ENCODE measurements at regions not wholly inside any gene's neighbourhood (a gene's known extent, or its start where the extent isn't known, plus 50 kb on each side); places are given as distances from the start of the nearest gene placed in this dataset.

GRCh38 chr15:29959384-29960137, 123.2 kb upstream of the GOLGA8J start:
- no peak overlapping the region for H3K27ac ChIP-seq
- DNase-seq (ENCODE audit: low read depth, low spot score): no peak

- DNase-seq (ENCODE audit: low read depth, low spot score): no peak
Observed at GRCh38 chr15:29952225-29952624, 130.0 kb upstream of the TJP1 start.

GRCh38 chr15:29945943-29946596, 123.8 kb upstream of the TJP1 start:
- peak overlapping the region; percentile 86 for H3K27ac ChIP-seq
- peak; percentile 96 for DNase-seq (ENCODE audit: low read depth, low spot score)

More at GRCh38 chr15:29952225-29952624, 130.0 kb upstream of the TJP1 start:
- no peak overlapping the region for H3K27ac ChIP-seq

GRCh38 chr15:29944925-29945324, 122.7 kb upstream of the TJP1 start:
- H3K27ac ChIP-seq: peak overlapping the region; percentile 86
- no peak for DNase-seq (ENCODE audit: low read depth, low spot score)

GRCh38 chr15:29942548-29942947, 120.3 kb upstream of the TJP1 start:
- H3K27ac ChIP-seq: no peak overlapping the region
- no peak for DNase-seq (ENCODE audit: low read depth, low spot score)

GRCh38 chr15:29942143-29942542, 119.9 kb upstream of the TJP1 start:
- H3K27ac ChIP-seq: no peak overlapping the region
- no peak for DNase-seq (ENCODE audit: low read depth, low spot score)

- H3K27ac ChIP-seq: peak overlapping the region; percentile 83
- DNase-seq (ENCODE audit: low read depth, low spot score): no peak
Observed at GRCh38 chr15:29939404-29939803, 117.1 kb upstream of the TJP1 start.

GRCh38 chr15:29938361-29939335, 116.4 kb upstream of the TJP1 start:
- DNase-seq (ENCODE audit: low read depth, low spot score): no peak
- peak overlapping the region; percentile 83 for H3K27ac ChIP-seq

GRCh38 chr15:29937956-29938355, 115.7 kb upstream of the TJP1 start:
- DNase-seq (ENCODE audit: low read depth, low spot score): no peak
- H3K27ac ChIP-seq: peak overlapping the region; percentile 83

GRCh38 chr15:29936353-29937049, 114.2 kb upstream of the TJP1 start:
- no peak for DNase-seq (ENCODE audit: low read depth, low spot score)
- H3K27ac ChIP-seq: peak overlapping the region; percentile 83

GRCh38 chr15:29935296-29936004, 113.2 kb upstream of the TJP1 start:
- no peak for DNase-seq (ENCODE audit: low read depth, low spot score)
- H3K27ac ChIP-seq: peak overlapping the region; percentile 83

GRCh38 chr15:29934251-29934650, 112.0 kb upstream of the TJP1 start:
- H3K27ac ChIP-seq: peak overlapping the region; percentile 83
- DNase-seq (ENCODE audit: low read depth, low spot score): no peak

- H3K27ac ChIP-seq: peak overlapping the region; percentile 83
- DNase-seq (ENCODE audit: low read depth, low spot score): no peak
Observed at GRCh38 chr15:29933042-29933803, 111.0 kb upstream of the TJP1 start.

- DNase-seq (ENCODE audit: low read depth, low spot score): no peak
- H3K27ac ChIP-seq: peak overlapping the region; percentile 83
Observed at GRCh38 chr15:29926083-29926388, 103.8 kb upstream of the TJP1 start.

- peak; percentile 94 for DNase-seq (ENCODE audit: low read depth, low spot score)
- H3K27ac ChIP-seq: peak overlapping the region; percentile 83
Observed at GRCh38 chr15:29925227-29926082, 103.2 kb upstream of the TJP1 start.

- peak overlapping the region; percentile 83 for H3K27ac ChIP-seq
- no peak for DNase-seq (ENCODE audit: low read depth, low spot score)
Observed at GRCh38 chr15:29924750-29925149, 102.5 kb upstream of the TJP1 start.

GRCh38 chr15:29922191-29922590, 99.9 kb upstream of the TJP1 start:
- no peak for DNase-seq (ENCODE audit: low read depth, low spot score)

GRCh38 chr15:29921130-29921601, 98.9 kb upstream of the TJP1 start:
- no peak for DNase-seq (ENCODE audit: low read depth, low spot score)
- H3K27ac ChIP-seq: peak overlapping the region; percentile 94

More at GRCh38 chr15:29922191-29922590, 99.9 kb upstream of the TJP1 start:
- peak overlapping the region; percentile 94 for H3K27ac ChIP-seq

Data from epithelial cell of prostate (primary cell).